K562 (cell line): ENCODE measurements at regions not wholly inside any gene's neighbourhood (a gene's known extent, or its start where the extent isn't known, plus 50 kb on each side); places are given as distances from the start of the nearest gene placed in this dataset.
"Not testable (repeated sequence)": the region's sequence is repeated elsewhere in the genome, so short reads cannot be mapped to it uniquely, and the experiment has no call there.

Source experiments
- ATAC-seq: fragments of 200-7000 bp; cut with Tn5 transposase; 3 replicates; pipeline ENCODE4 v1.9.1; 2020; ENCODE audit warnings: moderate library complexity
- BruUV-seq: library from RNA; stranded (reverse); fragments of 400-500 nt; replicated peaks from 2 replicates; lab custom pipeline; 2021; lab: Mats Ljungman, UMichigan
- CTCF ChIA-PET: fragments of 300-600 bp; formaldehyde crosslinking; extraction: SDS; loops from one replicate; lab custom pipeline; 2021; ENCODE audit warnings: low intra/inter-chr PET ratio; lab: Yijun Ruan, JAX
- POLR2A ChIA-PET: fragments of 300-600, 350-650 bp; sonication (Branson Sonifier 250); formaldehyde crosslinking; extraction: SDS; loops from one replicate; lab custom pipeline; 2021; ENCODE audit warnings: antibody characterized with exemption, inconsistent platforms; lab: Yijun Ruan, JAX
- DNase-seq, 4 experiments: peaks; one replicate each; pipeline versions ENCODE4 v3.0.0 to v3.0.0-alpha.2; 2011 to 2018; ENCODE audit warnings: low spot score in 3 of 4, mixed read lengths in 3 of 4; ENCODE audit errors: extremely low read depth in 1 of 4
- FAIRE-seq: peaks from 2 replicates; lab custom pipeline; 2011; peaks lifted over from hg19 to GRCh38; lab: Jason Lieb, UNC
- H2AFZ ChIP-seq: 2 replicates; pipeline ENCODE4 v1.6.0; 2011; ENCODE audit warnings: low read depth, low read length, control low read depth, inconsistent platforms
- H3K27ac ChIP-seq: fragments of 200-600 bp; 3 replicates; pipeline ENCODE4 v1.8.0; 2011; ENCODE audit warnings: low read depth, mild to moderate bottlenecking, control low read depth, inconsistent platforms, low read length, moderate library complexity, mixed read lengths; ENCODE audit errors: extremely low read depth
- H3K27me3 ChIP-seq, 2 experiments: fragments of 300-600 bp in 1 of 2; 2 replicates in 1 of 2; 3 replicates in 1 of 2; pipeline versions ENCODE4 v1.6.0 to v1.8.0; 2011; ENCODE audit warnings: inconsistent platforms in 2 of 2, low read length in 2 of 2, mild to moderate bottlenecking in 1 of 2, mixed read lengths in 1 of 2, moderate library complexity in 1 of 2; ENCODE audit not compliant: control insufficient read depth in 2 of 2, insufficient read depth in 2 of 2
- H3K36me3 ChIP-seq: fragments of 300-600 bp; 3 replicates; pipeline ENCODE4 v1.8.0; 2011; ENCODE audit warnings: mild to moderate bottlenecking, low read length, inconsistent platforms; ENCODE audit not compliant: control insufficient read depth, insufficient read depth
- H3K4me1 ChIP-seq, 2 experiments: fragments of 200-600 bp in 1 of 2; replicated peaks in 1 of 2; 2 replicates in 1 of 2; 3 replicates in 1 of 2; pipeline versions ENCODE4 v1.5.1 to v1.8.0; 2011; ENCODE audit warnings: inconsistent platforms in 2 of 2, low read length in 2 of 2, mild to moderate bottlenecking in 1 of 2, mixed read lengths in 1 of 2, moderate library complexity in 1 of 2; ENCODE audit not compliant: control insufficient read depth in 2 of 2, insufficient read depth in 2 of 2
- H3K4me2 ChIP-seq: 2 replicates; pipeline ENCODE4 v1.6.1; 2011; ENCODE audit warnings: low read length, control low read depth, inconsistent platforms, mixed read lengths; ENCODE audit not compliant: insufficient read depth
- H3K4me3 ChIP-seq: fragments of 200-600 bp; sonication (generic), shearing (Covaris generic); 2 replicates; pipeline ENCODE4 v1.5.1; 2016; ENCODE audit warnings: control low read depth, inconsistent platforms
- H3K79me2 ChIP-seq: fragments of 200-600 bp; 3 replicates; pipeline ENCODE4 v1.8.0; 2011; ENCODE audit warnings: low read length, inconsistent platforms; ENCODE audit not compliant: control insufficient read depth, insufficient read depth
- H3K9ac ChIP-seq, 2 experiments: 2 replicates each; pipeline versions ENCODE4 v1.6.0 to v1.6.1; 2011; ENCODE audit warnings: low read depth in 2 of 2, low read length in 2 of 2, control low read depth in 1 of 2, inconsistent platforms in 1 of 2, mild to moderate bottlenecking in 1 of 2, mixed read lengths in 1 of 2; ENCODE audit not compliant: insufficient read depth in 1 of 2
- H3K9me1 ChIP-seq: one replicate; pipeline ENCODE4 v1.6.0; 2011; ENCODE audit warnings: inconsistent platforms, mild to moderate bottlenecking, low read length, moderate library complexity; ENCODE audit not compliant: control insufficient read depth, insufficient read depth
- H3K9me3 ChIP-seq: replicated peaks from 2 replicates; pipeline ENCODE4 v1.5.1; 2011; ENCODE audit warnings: low read depth, low read length, inconsistent platforms; ENCODE audit not compliant: control insufficient read depth, insufficient read depth
- H4K20me1 ChIP-seq: replicated peaks from 2 replicates; pipeline ENCODE4 v1.6.1; 2011; ENCODE audit warnings: low read length, inconsistent platforms, mixed read lengths; ENCODE audit not compliant: control insufficient read depth, insufficient read depth
- C11orf30 ChIP-seq: fragments of 450-650 bp; IDR thresholded peaks from 2 replicates; pipeline ENCODE4 v1.6.1; 2016; ENCODE audit warnings: low read depth, mild to moderate bottlenecking
- CEBPG ChIP-seq, 3 experiments: fragments of 200-800 bp in 1 of 3; sonication (Bioruptor generic) in 1 of 3; sonication (generic) in 1 of 3; formaldehyde crosslinking in 1 of 3; IDR thresholded peaks in 2 of 3; conservative IDR thresholded peaks in 1 of 3; 2 replicates each; pipeline versions ENCODE4 v1.6.1 to v1.8.0; 2016 to 2022; ENCODE audit warnings: missing compliant biosample characterization in 2 of 3, missing genetic modification characterization in 2 of 3, mild to moderate bottlenecking in 1 of 3, missing genetic modification reagents in 1 of 3
- FOSL1 ChIP-seq: fragments of 200-800 bp; sonication (Bioruptor generic); conservative IDR thresholded peaks from 2 replicates; pipeline ENCODE4 v1.6.1; 2016; ENCODE audit warnings: missing genetic modification characterization, missing compliant biosample characterization
- NR2C1 ChIP-seq, 2 experiments: fragments of 450-650 bp; IDR thresholded peaks; 2 replicates each; pipeline ENCODE4 v1.6.1; 2017; ENCODE audit warnings: mild to moderate bottlenecking in 2 of 2, antibody characterized with exemption in 1 of 2, inconsistent platforms in 1 of 2, missing compliant biosample characterization in 1 of 2, missing genetic modification characterization in 1 of 2
- SOX6 ChIP-seq: fragments of 450-650 bp; IDR thresholded peaks from 2 replicates; pipeline ENCODE4 v1.6.1; 2014; ENCODE audit warnings: mild to moderate bottlenecking
- TRIM24 ChIP-seq, 2 experiments: fragments of 450-650 bp; IDR thresholded peaks; 2 replicates each; pipeline ENCODE4 v1.6.1; 2016
- ZNF644 ChIP-seq: fragments of 200-800 bp; sonication (Bioruptor generic); IDR thresholded peaks from 2 replicates; pipeline ENCODE4 v1.6.1; 2016; ENCODE audit warnings: low read depth, missing genetic modification characterization, missing compliant biosample characterization
- WGBS: fragments of 100-300 bp; shearing (Covaris generic); methylation state at CpG from one replicate; pipeline ENCODE4 v1.1.6; 2016; ENCODE audit warnings: low coverage, mixed read lengths; ENCODE audit not compliant: insufficient coverage; ENCODE audit errors: missing lambda C conversion rate; 5-methylcytosine and 5-hydroxymethylcytosine counted together
- in situ Hi-C: fragments of 300-500 bp; cut with MboI; formaldehyde crosslinking; loops from 4 replicates; pipeline ENCODE4 v1.15.0; 2018; ENCODE audit warnings: inconsistent platforms, mixed read lengths
- intact Hi-C: fragments of 100-400 bp; cut with micrococcal nuclease; formaldehyde crosslinking; loops from 2 replicates; pipeline ENCODE4 v1.14.2; 2022
- TF ChIP-seq, protein P1 (sequence below), 2 experiments: fragments of 450-650 bp; IDR thresholded peaks; 2 replicates each; pipeline ENCODE4 v1.6.1; 2018; ENCODE audit warnings: mild to moderate bottlenecking in 2 of 2, low read depth in 1 of 2; ENCODE audit not compliant: partially characterized antibody in 2 of 2
- TF ChIP-seq, protein P2 (sequence below): sonication (generic); IDR thresholded peaks from 2 replicates; pipeline ENCODE4 v1.6.1; 2016
- TF ChIP-seq, protein P3 (sequence below), 2 experiments: fragments of 450-650 bp in 1 of 2; sonication (generic) in 1 of 2; formaldehyde crosslinking in 1 of 2; IDR thresholded peaks in 1 of 2; conservative IDR thresholded peaks in 1 of 2; 2 replicates each; pipeline versions ENCODE4 v1.6.1 to v1.8.1; 2016 to 2023; ENCODE audit warnings: mild to moderate bottlenecking in 2 of 2, moderate library complexity in 2 of 2, inconsistent platforms in 1 of 2, missing genetic modification reagents in 1 of 2

DNA sequence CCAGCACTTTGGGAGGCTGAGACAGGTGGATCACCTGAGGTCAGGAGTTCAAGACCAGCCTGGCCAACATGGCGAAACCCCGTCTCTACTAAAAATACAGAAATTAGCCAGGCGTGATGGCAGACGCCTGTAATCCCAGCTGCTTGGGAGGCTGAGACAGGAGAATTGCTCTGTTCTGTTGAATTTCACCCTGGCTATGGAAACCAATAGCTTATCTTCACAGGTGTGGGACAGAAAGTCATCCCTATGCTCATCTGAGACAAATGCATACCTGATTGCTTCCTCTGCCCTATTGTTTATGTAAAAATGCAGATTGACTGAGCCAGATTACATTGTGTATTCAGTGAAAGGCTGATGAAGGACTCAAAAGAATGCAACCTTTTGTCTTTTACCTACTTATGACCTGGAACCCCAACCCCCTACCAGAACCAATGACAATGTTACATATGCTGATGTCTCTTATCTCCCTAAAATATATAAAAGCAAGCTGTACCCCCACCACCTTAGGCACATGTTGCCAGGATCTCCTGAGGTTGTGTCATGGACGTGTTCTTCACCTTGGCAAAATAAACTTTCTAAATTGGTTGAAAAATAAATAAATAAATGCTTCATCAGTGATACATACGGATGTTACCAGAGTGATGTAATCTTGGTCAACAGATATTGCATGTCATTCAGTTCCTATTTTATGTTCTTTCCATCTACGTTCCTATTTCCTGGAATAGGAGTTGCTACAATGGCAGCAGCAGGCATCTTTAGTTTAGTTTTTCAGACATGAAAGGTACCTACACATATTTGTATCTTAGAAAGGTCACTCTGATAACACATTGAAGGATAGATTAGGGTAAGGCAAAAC, 189.4 kb upstream of the SLC38A2 start:
- H4K20me1 ChIP-seq; ATAC-seq; H3K36me3 ChIP-seq; H2AFZ ChIP-seq; CTCF ChIA-PET; H3K9me1 ChIP-seq; H3K4me3 ChIP-seq; H3K27me3 ChIP-seq; POLR2A ChIA-PET; H3K27ac ChIP-seq; H3K4me2 ChIP-seq; DNase-seq; H3K79me2 ChIP-seq; H3K9ac ChIP-seq; intact Hi-C loops; in situ Hi-C loops; BruUV-seq; FAIRE-seq; H3K9me3 ChIP-seq; TF ChIP-seq CEBPG (CRISPR knock-in tag; IDR thresholded peaks at IDR 0.05); NR2C1 (IDR thresholded peaks at IDR 0.05): not testable (repeated sequence)
- 53% methylated on average over 6 of the region's 7 CpGs for WGBS
- TF ChIP-seq FOSL1 (tag) = peak; percentile 34; the same call in 1 of the 2 replicates
- TF ChIP-seq, protein P1, sequence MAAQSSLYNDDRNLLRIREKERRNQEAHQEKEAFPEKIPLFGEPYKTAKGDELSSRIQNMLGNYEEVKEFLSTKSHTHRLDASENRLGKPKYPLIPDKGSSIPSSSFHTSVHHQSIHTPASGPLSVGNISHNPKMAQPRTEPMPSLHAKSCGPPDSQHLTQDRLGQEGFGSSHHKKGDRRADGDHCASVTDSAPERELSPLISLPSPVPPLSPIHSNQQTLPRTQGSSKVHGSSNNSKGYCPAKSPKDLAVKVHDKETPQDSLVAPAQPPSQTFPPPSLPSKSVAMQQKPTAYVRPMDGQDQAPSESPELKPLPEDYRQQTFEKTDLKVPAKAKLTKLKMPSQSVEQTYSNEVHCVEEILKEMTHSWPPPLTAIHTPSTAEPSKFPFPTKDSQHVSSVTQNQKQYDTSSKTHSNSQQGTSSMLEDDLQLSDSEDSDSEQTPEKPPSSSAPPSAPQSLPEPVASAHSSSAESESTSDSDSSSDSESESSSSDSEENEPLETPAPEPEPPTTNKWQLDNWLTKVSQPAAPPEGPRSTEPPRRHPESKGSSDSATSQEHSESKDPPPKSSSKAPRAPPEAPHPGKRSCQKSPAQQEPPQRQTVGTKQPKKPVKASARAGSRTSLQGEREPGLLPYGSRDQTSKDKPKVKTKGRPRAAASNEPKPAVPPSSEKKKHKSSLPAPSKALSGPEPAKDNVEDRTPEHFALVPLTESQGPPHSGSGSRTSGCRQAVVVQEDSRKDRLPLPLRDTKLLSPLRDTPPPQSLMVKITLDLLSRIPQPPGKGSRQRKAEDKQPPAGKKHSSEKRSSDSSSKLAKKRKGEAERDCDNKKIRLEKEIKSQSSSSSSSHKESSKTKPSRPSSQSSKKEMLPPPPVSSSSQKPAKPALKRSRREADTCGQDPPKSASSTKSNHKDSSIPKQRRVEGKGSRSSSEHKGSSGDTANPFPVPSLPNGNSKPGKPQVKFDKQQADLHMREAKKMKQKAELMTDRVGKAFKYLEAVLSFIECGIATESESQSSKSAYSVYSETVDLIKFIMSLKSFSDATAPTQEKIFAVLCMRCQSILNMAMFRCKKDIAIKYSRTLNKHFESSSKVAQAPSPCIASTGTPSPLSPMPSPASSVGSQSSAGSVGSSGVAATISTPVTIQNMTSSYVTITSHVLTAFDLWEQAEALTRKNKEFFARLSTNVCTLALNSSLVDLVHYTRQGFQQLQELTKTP (IDR thresholded peaks at IDR 0.05; ENCODE audit: low read depth in 1 of 2, partially characterized antibody in 2 of 2) = peak in 1 of 2 experiments; percentile 25
- TF ChIP-seq C11orf30 = peak; percentile 27; the same call in 1 of the 2 replicates
- TF ChIP-seq SOX6 = 0 out of 2 replicates have a peak, but pooled peaks have one; percentile 9
- TF ChIP-seq, protein P2, sequence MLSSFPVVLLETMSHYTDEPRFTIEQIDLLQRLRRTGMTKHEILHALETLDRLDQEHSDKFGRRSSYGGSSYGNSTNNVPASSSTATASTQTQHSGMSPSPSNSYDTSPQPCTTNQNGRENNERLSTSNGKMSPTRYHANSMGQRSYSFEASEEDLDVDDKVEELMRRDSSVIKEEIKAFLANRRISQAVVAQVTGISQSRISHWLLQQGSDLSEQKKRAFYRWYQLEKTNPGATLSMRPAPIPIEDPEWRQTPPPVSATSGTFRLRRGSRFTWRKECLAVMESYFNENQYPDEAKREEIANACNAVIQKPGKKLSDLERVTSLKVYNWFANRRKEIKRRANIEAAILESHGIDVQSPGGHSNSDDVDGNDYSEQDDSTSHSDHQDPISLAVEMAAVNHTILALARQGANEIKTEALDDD = peak; percentile 65; the same call in 1 of the 2 replicates
- peak; percentile 66 to 75; a peak in 2 of 4 replicates for TF ChIP-seq TRIM24 (IDR thresholded peaks at IDR 0.05)
- TF ChIP-seq ZNF644 (tag) = 0 out of 2 replicates have a peak, but pooled peaks have one; percentile 10
- peak in 1 of 2 experiments; percentile 82; a peak in 2 of 4 replicates for TF ChIP-seq CEBPG (tag; conservative IDR thresholded peaks at IDR 0.05 in 1 of 2, IDR thresholded peaks at IDR 0.05 in 1 of 2)
- TF ChIP-seq, protein P3, sequence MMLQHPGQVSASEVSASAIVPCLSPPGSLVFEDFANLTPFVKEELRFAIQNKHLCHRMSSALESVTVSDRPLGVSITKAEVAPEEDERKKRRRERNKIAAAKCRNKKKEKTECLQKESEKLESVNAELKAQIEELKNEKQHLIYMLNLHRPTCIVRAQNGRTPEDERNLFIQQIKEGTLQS (IDR thresholded peaks at IDR 0.05) = peak; percentile 69; the same call in 1 of the 2 replicates
- TF ChIP-seq, protein P3 (CRISPR knock-in tag; conservative IDR thresholded peaks at IDR 0.05) = not testable (repeated sequence)
- 0 out of 2 replicates have a peak, but pooled peaks have one; percentile 12 for TF ChIP-seq NR2C1 (tag; IDR thresholded peaks at IDR 0.05)
- H3K4me1 ChIP-seq = peaks cover 3 to 26% of the 10 kb centered on the region in 2 experiments; a peak in 4 of 5 replicates
